Omental fat pad (tissue), 3 donors: ENCODE measurements at regions not wholly inside any gene's neighbourhood (a gene's known extent, or its start where the extent isn't known, plus 50 kb on each side); places are given as distances from the start of the nearest gene placed in this dataset.

ENCODE experiments used
- ATAC-seq: fragments of 150-250 bp; one replicate; pipeline ENCODE4 v1.9.1; 2016; ENCODE audit warnings: mild to moderate bottlenecking, moderate library complexity; ENCODE audit not compliant: low FRiP score
- DNase-seq: peaks from one replicate; pipeline ENCODE4 v3.0.0-alpha.2; 2019; ENCODE audit warnings: low spot score
- CTCF ChIP-seq, 3 donors: fragments of 450-650 bp; IDR thresholded peaks; one replicate each; pipeline ENCODE4 v1.5.1; 2016 to 2017; ENCODE audit warnings: antibody characterized with exemption in 3 of 3, mild to moderate bottlenecking in 3 of 3, moderate library complexity in 2 of 3

GRCh38 chr17:33602981-33603380 lies 309.9 kb upstream of the ASIC2 start:
- ATAC-seq (no peak), DNase-seq (no peak)
- no peak for TF ChIP-seq CTCF (IDR thresholded peaks at IDR 0.05)

GRCh38 chr17:33603789-33604188 lies 310.7 kb upstream of the ASIC2 start:
- DNase-seq (no peak), ATAC-seq (no peak)
- no peak for TF ChIP-seq CTCF (IDR thresholded peaks at IDR 0.05)

GRCh38 chr17:33611532-33611931 lies 318.4 kb upstream of the ASIC2 start:
- DNase-seq: no peak
- no peak for ATAC-seq
- no peak for TF ChIP-seq CTCF (IDR thresholded peaks at IDR 0.05)

GRCh38 chr17:33615861-33616260 lies 322.8 kb upstream of the ASIC2 start:
- no peak for TF ChIP-seq CTCF (IDR thresholded peaks at IDR 0.05)
- no peak for ATAC-seq
- no peak for DNase-seq

- TF ChIP-seq CTCF (IDR thresholded peaks at IDR 0.05): no peak
- no peak for ATAC-seq
- DNase-seq: no peak
Observed at GRCh38 chr17:33623841-33624240, 330.7 kb upstream of the ASIC2 start.

GRCh38 chr17:33628500-33629346 lies 335.6 kb upstream of the ASIC2 start:
- DNase-seq (no peak), ATAC-seq (no peak)
- TF ChIP-seq CTCF (IDR thresholded peaks at IDR 0.05): no peak

GRCh38 chr17:33633446-33633845 lies 340.4 kb upstream of the ASIC2 start:
- no peak for TF ChIP-seq CTCF (IDR thresholded peaks at IDR 0.05)
- DNase-seq (no peak), ATAC-seq (no peak)
